OCI-LY7 (cell line): ENCODE measurements at regions not wholly inside any gene's neighbourhood (a gene's known extent, or its start where the extent isn't known, plus 50 kb on each side); places are given as distances from the start of the nearest gene placed in this dataset.

ENCODE experiments used
- EZH2phosphoT487 ChIP-seq: fragments of 200-600 bp; sonication (generic); IDR thresholded peaks from 2 replicates; pipeline ENCODE4 v1.6.1; 2018; ENCODE audit warnings: low read depth, borderline replicate concordance, mild to moderate bottlenecking, mixed run types, antibody characterized with exemption, low read length, moderate library complexity, mixed read lengths
- TF ChIP-seq, protein P1 (sequence below): fragments of 200-600 bp; sonication (generic); conservative IDR thresholded peaks from 2 replicates; pipeline ENCODE4 v1.5.1; 2014; ENCODE audit warnings: mild to moderate bottlenecking, antibody characterized with exemption, low read length, moderate library complexity, mixed read lengths

GRCh38 chr6:93524671-93525451 lies 105.5 kb upstream of the EPHA7 start:
- TF ChIP-seq, protein P1, sequence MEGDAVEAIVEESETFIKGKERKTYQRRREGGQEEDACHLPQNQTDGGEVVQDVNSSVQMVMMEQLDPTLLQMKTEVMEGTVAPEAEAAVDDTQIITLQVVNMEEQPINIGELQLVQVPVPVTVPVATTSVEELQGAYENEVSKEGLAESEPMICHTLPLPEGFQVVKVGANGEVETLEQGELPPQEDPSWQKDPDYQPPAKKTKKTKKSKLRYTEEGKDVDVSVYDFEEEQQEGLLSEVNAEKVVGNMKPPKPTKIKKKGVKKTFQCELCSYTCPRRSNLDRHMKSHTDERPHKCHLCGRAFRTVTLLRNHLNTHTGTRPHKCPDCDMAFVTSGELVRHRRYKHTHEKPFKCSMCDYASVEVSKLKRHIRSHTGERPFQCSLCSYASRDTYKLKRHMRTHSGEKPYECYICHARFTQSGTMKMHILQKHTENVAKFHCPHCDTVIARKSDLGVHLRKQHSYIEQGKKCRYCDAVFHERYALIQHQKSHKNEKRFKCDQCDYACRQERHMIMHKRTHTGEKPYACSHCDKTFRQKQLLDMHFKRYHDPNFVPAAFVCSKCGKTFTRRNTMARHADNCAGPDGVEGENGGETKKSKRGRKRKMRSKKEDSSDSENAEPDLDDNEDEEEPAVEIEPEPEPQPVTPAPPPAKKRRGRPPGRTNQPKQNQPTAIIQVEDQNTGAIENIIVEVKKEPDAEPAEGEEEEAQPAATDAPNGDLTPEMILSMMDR = no peak
- TF ChIP-seq EZH2phosphoT487 = no peak
